Neural progenitor cell (in vitro differentiated cells): ENCODE measurements at regions not wholly inside any gene's neighbourhood (a gene's known extent, or its start where the extent isn't known, plus 50 kb on each side); places are given as distances from the start of the nearest gene placed in this dataset.
A peak's percentile ranks its signal among the peaks of the same experiment; 100 is the strongest.

Experiments
- DNase-seq: peaks from one replicate; pipeline ENCODE4 v3.0.0-alpha.2; 2016; ENCODE audit warnings: low spot score
- H2AFZ ChIP-seq: fragments of 200-600 bp; sonication (generic); replicated peaks from 2 replicates; pipeline ENCODE4 v1.6.1; 2016; ENCODE audit warnings: antibody characterized with exemption
- H3F3A ChIP-seq: fragments of 200-600 bp; sonication (generic); 2 replicates; pipeline ENCODE4 v1.6.1; 2016; ENCODE audit warnings: antibody characterized with exemption, low read depth
- H3K27ac ChIP-seq: fragments of 200-600 bp; sonication (generic); 2 replicates; pipeline ENCODE4 v1.5.1; 2016; ENCODE audit warnings: mild to moderate bottlenecking
- H3K27me3 ChIP-seq: fragments of 200-600 bp; sonication (generic); 2 replicates; pipeline ENCODE4 v1.6.1; 2016; ENCODE audit warnings: mild to moderate bottlenecking, moderate library complexity
- H3K36me3 ChIP-seq: fragments of 200-600 bp; sonication (generic); 2 replicates; pipeline ENCODE4 v1.5.1; 2016
- H3K4me1 ChIP-seq: fragments of 200-600 bp; sonication (generic); 2 replicates; pipeline ENCODE4 v1.6.1; 2016; ENCODE audit warnings: mixed run types
- H3K4me2 ChIP-seq: fragments of 200-600 bp; sonication (generic); 2 replicates; pipeline ENCODE4 v1.6.1; 2016
- H3K4me3 ChIP-seq: fragments of 200-600 bp; sonication (generic); 2 replicates; pipeline ENCODE4 v1.5.1; 2016
- H3K79me2 ChIP-seq: fragments of 200-600 bp; sonication (generic); 2 replicates; pipeline ENCODE4 v1.6.1; 2016; ENCODE audit warnings: low read depth
- H3K9ac ChIP-seq: fragments of 200-600 bp; sonication (generic); 2 replicates; pipeline ENCODE4 v1.6.1; 2016
- H3K9me3 ChIP-seq: fragments of 200-600 bp; sonication (generic); 2 replicates; pipeline ENCODE4 v1.5.1; 2016; ENCODE audit warnings: low read depth
- H4K20me1 ChIP-seq: fragments of 200-600 bp; sonication (generic); 2 replicates; pipeline ENCODE4 v1.6.1; 2016; ENCODE audit warnings: low read depth
- H3K27ac Mint-ChIP-seq: 3 replicates; pipeline ENCODE4 v1.8.0; 2021; ENCODE audit warnings: mixed read lengths
- H3K27me3 Mint-ChIP-seq: 2 replicates; pipeline ENCODE4 v1.8.0; 2022; ENCODE audit warnings: low read depth, mild to moderate bottlenecking, inconsistent platforms, moderate library complexity, mixed read lengths; ENCODE audit not compliant: insufficient read depth
- H3K36me3 Mint-ChIP-seq: 3 replicates; pipeline ENCODE4 v1.8.0; 2021; ENCODE audit warnings: mixed read lengths
- H3K4me1 Mint-ChIP-seq: 3 replicates; pipeline ENCODE4 v1.8.0; 2021; ENCODE audit warnings: mixed read lengths
- H3K4me3 Mint-ChIP-seq: 3 replicates; pipeline ENCODE4 v1.8.0; 2021; ENCODE audit warnings: mild to moderate bottlenecking, moderate library complexity, mixed read lengths
- H3K9me3 Mint-ChIP-seq: 3 replicates; pipeline ENCODE4 v1.8.0; 2020; ENCODE audit warnings: mixed read lengths
- CTCF ChIP-seq: fragments of 200-600 bp; sonication (generic); IDR thresholded peaks from 2 replicates; pipeline ENCODE4 v1.5.1; 2017; ENCODE audit warnings: antibody characterized with exemption, mild to moderate bottlenecking
- EZH2 ChIP-seq: fragments of 200-600 bp; sonication (generic); IDR thresholded peaks from 2 replicates; pipeline ENCODE4 v1.6.1; 2017; ENCODE audit warnings: antibody characterized with exemption, mild to moderate bottlenecking, moderate library complexity
- EZH2phosphoT487 ChIP-seq: fragments of 200-600 bp; sonication (generic); IDR thresholded peaks from 2 replicates; pipeline ENCODE4 v1.6.1; 2017; ENCODE audit warnings: antibody characterized with exemption

- no peaks in the 10 kb centered on the region for H3K36me3 Mint-ChIP-seq
- Histone ChIP-seq H3K36me3 (no peaks in the 10 kb centered on the region), H3K79me2 (no peaks in the 10 kb centered on the region), H3K9me3 (no peaks in the 10 kb centered on the region), H3K4me1 (peaks cover 10% of the 10 kb centered on the region), H3F3A (no peaks in the 10 kb centered on the region), H4K20me1 (no peaks in the 10 kb centered on the region), H3K4me2 (no peak overlapping the region), H3K9ac (no peak overlapping the region), H3K4me3 (no peak overlapping the region), H3K27me3 (peaks cover 16% of the 10 kb centered on the region), H2AFZ (no peak overlapping the region), H3K27ac (no peak overlapping the region)
- DNase-seq: no peak
- peaks cover 23% of the 10 kb centered on the region for H3K4me1 Mint-ChIP-seq
- H3K4me3 Mint-ChIP-seq: no peak overlapping the region
- TF ChIP-seq EZH2 (no peak), CTCF (no peak), EZH2phosphoT487 (no peak)
- H3K9me3 Mint-ChIP-seq: peaks cover 6% of the 10 kb centered on the region
- H3K27me3 Mint-ChIP-seq: peaks cover 6% of the 10 kb centered on the region
- H3K27ac Mint-ChIP-seq: peak overlapping the region; percentile 44
Observed at GRCh38 chr16:54414671-54415070, 128.1 kb upstream of the IRX3 start.

GRCh38 chr16:54412777-54413455 lies 126.3 kb upstream of the IRX3 start:
- Histone ChIP-seq H3K9me3 (no peaks in the 10 kb centered on the region), H3K4me1 (peaks cover 10% of the 10 kb centered on the region), H3K27ac (no peak overlapping the region), H3K79me2 (no peaks in the 10 kb centered on the region), H2AFZ (no peak overlapping the region), H3F3A (no peaks in the 10 kb centered on the region), H3K4me3 (no peak overlapping the region), H4K20me1 (no peaks in the 10 kb centered on the region), H3K36me3 (no peaks in the 10 kb centered on the region), H3K4me2 (no peak overlapping the region), H3K27me3 (peaks cover 16% of the 10 kb centered on the region), H3K9ac (no peak overlapping the region)
- no peaks in the 10 kb centered on the region for H3K36me3 Mint-ChIP-seq
- H3K27ac Mint-ChIP-seq: no peak overlapping the region
- TF ChIP-seq EZH2 (no peak), EZH2phosphoT487 (no peak), CTCF (no peak)
- DNase-seq: no peak
- peaks cover 7% of the 10 kb centered on the region for H3K9me3 Mint-ChIP-seq
- H3K27me3 Mint-ChIP-seq: peaks cover 9% of the 10 kb centered on the region
- H3K4me1 Mint-ChIP-seq: peaks cover 19% of the 10 kb centered on the region
- no peak overlapping the region for H3K4me3 Mint-ChIP-seq

GRCh38 chr16:54412037-54412436 lies 125.5 kb upstream of the IRX3 start:
- H3K9ac ChIP-seq: no peak overlapping the region
- peaks cover 16% of the 10 kb centered on the region for H3K27me3 ChIP-seq
- peak overlapping the region; percentile 40 for H3K4me2 ChIP-seq
- no peaks in the 10 kb centered on the region for H3K79me2 ChIP-seq
- peak overlapping the region; percentile 69 for H2AFZ ChIP-seq
- H3K27ac Mint-ChIP-seq: no peak overlapping the region
- H3K4me3 Mint-ChIP-seq: no peak overlapping the region
- no peaks in the 10 kb centered on the region for H4K20me1 ChIP-seq
- H3K27ac ChIP-seq: no peak overlapping the region
- no peaks in the 10 kb centered on the region for H3F3A ChIP-seq
- H3K9me3 Mint-ChIP-seq: peaks cover 11% of the 10 kb centered on the region
- H3K4me1 ChIP-seq: peaks cover 10% of the 10 kb centered on the region
- TF ChIP-seq CTCF (no peak), EZH2 (no peak), EZH2phosphoT487 (no peak)
- H3K27me3 Mint-ChIP-seq: peaks cover 9% of the 10 kb centered on the region
- no peaks in the 10 kb centered on the region for H3K36me3 ChIP-seq
- no peaks in the 10 kb centered on the region for H3K9me3 ChIP-seq
- DNase-seq: no peak
- peaks cover 16% of the 10 kb centered on the region for H3K4me1 Mint-ChIP-seq
- no peak overlapping the region for H3K4me3 ChIP-seq
- no peaks in the 10 kb centered on the region for H3K36me3 Mint-ChIP-seq
